Tibial nerve (tissue), 4 donors: ENCODE measurements at regions not wholly inside any gene's neighbourhood (a gene's known extent, or its start where the extent isn't known, plus 50 kb on each side); places are given as distances from the start of the nearest gene placed in this dataset.

Experiments
- DNase-seq, 2 donors: peaks; one replicate each; pipeline ENCODE4 v3.0.0-alpha.2; 2019; ENCODE audit warnings: low spot score in 2 of 2
- H3K27ac ChIP-seq, 4 donors: fragments of 200-600 bp; sonication (generic) in 3 of 4; one replicate each; pipeline ENCODE4 v1.5.1; 2017 to 2019; ENCODE audit warnings: mild to moderate bottlenecking in 1 of 4
- H3K27me3 ChIP-seq, 2 donors: fragments of 200-600 bp; sonication (generic) in 1 of 2; one replicate each; pipeline versions ENCODE4 v1.5.1 to v1.6.0; 2017 to 2019
- H3K36me3 ChIP-seq, 3 donors: fragments of 200-600 bp; sonication (generic); one replicate each; pipeline ENCODE4 v1.5.1; 2018 to 2019
- H3K4me1 ChIP-seq, 4 donors: fragments of 200-600 bp; sonication (generic) in 3 of 4; one replicate each; pipeline ENCODE4 v1.5.1; 2017 to 2019
- H3K4me3 ChIP-seq, 4 donors: fragments of 200-600 bp; sonication (generic) in 3 of 4; one replicate each; pipeline ENCODE4 v1.5.1; 2017 to 2019; ENCODE audit warnings: mild to moderate bottlenecking in 1 of 4, moderate library complexity in 1 of 4
- H3K9me3 ChIP-seq, 4 donors: fragments of 200-600 bp; sonication (generic) in 3 of 4; one replicate each; pipeline ENCODE4 v1.5.1; 2017 to 2019
- EP300 ChIP-seq, 2 donors: sonication (generic); formaldehyde crosslinking; IDR thresholded peaks; one replicate each; pipeline ENCODE4 v1.6.1; 2017; ENCODE audit warnings: antibody characterized with exemption in 2 of 2, mild to moderate bottlenecking in 1 of 2
- POLR2A ChIP-seq, 2 donors: fragments of 450-650 bp; IDR thresholded peaks; one replicate each; pipeline ENCODE4 v1.6.1; 2017; ENCODE audit warnings: antibody characterized with exemption in 2 of 2, mild to moderate bottlenecking in 2 of 2, moderate library complexity in 2 of 2
- WGBS, 2 donors: methylation state at CpG; one replicate each; pipeline ENCODE4 v1.1.5; 2018; 5-methylcytosine and 5-hydroxymethylcytosine counted together
- TF ChIP-seq, protein P1 (sequence below), 5 experiments: fragments of 200-600 bp in 3 of 5; fragments of 450-650 bp in 2 of 5; sonication (generic) in 3 of 5; IDR thresholded peaks; one replicate each; pipeline ENCODE4 v1.5.1; 2016 to 2019; ENCODE audit warnings: antibody characterized with exemption in 5 of 5, mild to moderate bottlenecking in 3 of 5, moderate library complexity in 2 of 5

- Histone ChIP-seq H3K4me3 (no peak overlapping the region), H3K27ac (no peak overlapping the region), H3K9me3 (no peaks in the 10 kb centered on the region), H3K27me3 (no peaks in the 10 kb centered on the region), H3K36me3 (no peaks in the 10 kb centered on the region), H3K4me1 (peaks cover 0 to 12% (median 9%) of the 10 kb centered on the region in 4 donors)
- DNase-seq = no peak
- TF ChIP-seq, protein P1, sequence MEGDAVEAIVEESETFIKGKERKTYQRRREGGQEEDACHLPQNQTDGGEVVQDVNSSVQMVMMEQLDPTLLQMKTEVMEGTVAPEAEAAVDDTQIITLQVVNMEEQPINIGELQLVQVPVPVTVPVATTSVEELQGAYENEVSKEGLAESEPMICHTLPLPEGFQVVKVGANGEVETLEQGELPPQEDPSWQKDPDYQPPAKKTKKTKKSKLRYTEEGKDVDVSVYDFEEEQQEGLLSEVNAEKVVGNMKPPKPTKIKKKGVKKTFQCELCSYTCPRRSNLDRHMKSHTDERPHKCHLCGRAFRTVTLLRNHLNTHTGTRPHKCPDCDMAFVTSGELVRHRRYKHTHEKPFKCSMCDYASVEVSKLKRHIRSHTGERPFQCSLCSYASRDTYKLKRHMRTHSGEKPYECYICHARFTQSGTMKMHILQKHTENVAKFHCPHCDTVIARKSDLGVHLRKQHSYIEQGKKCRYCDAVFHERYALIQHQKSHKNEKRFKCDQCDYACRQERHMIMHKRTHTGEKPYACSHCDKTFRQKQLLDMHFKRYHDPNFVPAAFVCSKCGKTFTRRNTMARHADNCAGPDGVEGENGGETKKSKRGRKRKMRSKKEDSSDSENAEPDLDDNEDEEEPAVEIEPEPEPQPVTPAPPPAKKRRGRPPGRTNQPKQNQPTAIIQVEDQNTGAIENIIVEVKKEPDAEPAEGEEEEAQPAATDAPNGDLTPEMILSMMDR (IDR thresholded peaks at IDR 0.05) = no peak
- TF ChIP-seq EP300 (IDR thresholded peaks at IDR 0.05) = no peak
- TF ChIP-seq POLR2A (IDR thresholded peaks at IDR 0.05) = no peak
Observed at GRCh38 chr2:189281201-189281600, 101.6 kb upstream of the COL5A2 start.

- Histone ChIP-seq H3K36me3 (no peaks in the 10 kb centered on the region), H3K4me3 (no peak overlapping the region), H3K27me3 (no peaks in the 10 kb centered on the region), H3K9me3 (peaks cover 0 to 5% (median 0%) of the 10 kb centered on the region in 4 donors), H3K27ac (peak overlapping the region in 2 of 4 donors; percentile 52 to 53), H3K4me1 (peaks cover 0 to 31% (median 9%) of the 10 kb centered on the region in 4 donors)
- WGBS, 2 donors = 22 to 38% methylated on average over 2 of the region's 2 CpGs
- TF ChIP-seq, protein P1 (IDR thresholded peaks at IDR 0.05) = no peak
- TF ChIP-seq POLR2A (IDR thresholded peaks at IDR 0.05) (no peak), EP300 (IDR thresholded peaks at IDR 0.05) (no peak)
- no peak for DNase-seq
Observed at GRCh38 chr2:189285349-189285748, 105.8 kb upstream of the COL5A2 start.

- no peaks in the 10 kb centered on the region for H3K27me3 ChIP-seq
- peak in 1 of 2 donors; percentile 64 for TF ChIP-seq EP300 (IDR thresholded peaks at IDR 0.05)
- TF ChIP-seq, protein P1 (IDR thresholded peaks at IDR 0.05) = no peak
- no peak for TF ChIP-seq POLR2A (IDR thresholded peaks at IDR 0.05)
- H3K9me3 ChIP-seq = peaks cover 0 to 5% (median 0%) of the 10 kb centered on the region in 4 donors
- no peak for DNase-seq
- peaks cover 0 to 31% (median 9%) of the 10 kb centered on the region in 4 donors for H3K4me1 ChIP-seq
- 37 to 42% methylated on average over 3 of the region's 3 CpGs for WGBS, 2 donors
- H3K27ac ChIP-seq = peak overlapping the region in 2 of 4 donors; percentile 52 to 53
- no peak overlapping the region for H3K4me3 ChIP-seq
- H3K36me3 ChIP-seq = no peaks in the 10 kb centered on the region
Observed at GRCh38 chr2:189285962-189286645, 106.5 kb upstream of the COL5A2 start.

- TF ChIP-seq POLR2A (IDR thresholded peaks at IDR 0.05) (no peak), EP300 (IDR thresholded peaks at IDR 0.05) (no peak)
- TF ChIP-seq, protein P1 (IDR thresholded peaks at IDR 0.05) = no peak
- 68 to 73% methylated on average over 1 of the region's 1 CpG for whole genome bisulfite sequencing, 2 donors
- H3K27me3 ChIP-seq = no peaks in the 10 kb centered on the region
- H3K27ac ChIP-seq = no peak overlapping the region
- peaks cover 0 to 5% (median 0%) of the 10 kb centered on the region in 4 donors for H3K9me3 ChIP-seq
- H3K4me3 ChIP-seq = no peak overlapping the region
- H3K36me3 ChIP-seq = no peaks in the 10 kb centered on the region
- H3K4me1 ChIP-seq = peaks cover 0 to 31% (median 9%) of the 10 kb centered on the region in 4 donors
- DNase-seq = no peak
Observed at GRCh38 chr2:189287363-189287762, 107.8 kb upstream of the COL5A2 start.

GRCh38 chr2:189287982-189288521, 108.5 kb upstream of the COL5A2 start:
- no peak overlapping the region for H3K27ac ChIP-seq
- H3K4me1 ChIP-seq = peaks cover 0 to 31% (median 9%) of the 10 kb centered on the region in 4 donors
- WGBS, 2 donors = 0 to 6% methylated on average over 1 of the region's 1 CpG
- H3K36me3 ChIP-seq = no peaks in the 10 kb centered on the region
- H3K27me3 ChIP-seq = no peaks in the 10 kb centered on the region
- DNase-seq = no peak
- peaks cover 0 to 5% (median 0%) of the 10 kb centered on the region in 4 donors for H3K9me3 ChIP-seq
- TF ChIP-seq POLR2A (IDR thresholded peaks at IDR 0.05) (no peak), EP300 (IDR thresholded peaks at IDR 0.05) (no peak)
- TF ChIP-seq, protein P1 (IDR thresholded peaks at IDR 0.05) = peak in 4 of 5 experiments; percentile 21 to 68 (median 54)
- no peak overlapping the region for H3K4me3 ChIP-seq
